Kidney epithelial cell (primary cell): ENCODE measurements at regions not wholly inside any gene's neighbourhood (a gene's known extent, or its start where the extent isn't known, plus 50 kb on each side); places are given as distances from the start of the nearest gene placed in this dataset.

Experiments used
- DNase-seq: peaks from one replicate; pipeline ENCODE4 v3.0.0-alpha.2; 2010; ENCODE audit warnings: low read depth
- H3K27me3 ChIP-seq: 2 replicates; pipeline ENCODE4 v1.6.0; 2011; ENCODE audit warnings: low read length; ENCODE audit not compliant: control insufficient read depth, insufficient read depth
- H3K36me3 ChIP-seq: 2 replicates; pipeline ENCODE4 v1.5.1; 2011; ENCODE audit warnings: low read length; ENCODE audit not compliant: control insufficient read depth, insufficient read depth
- H3K4me3 ChIP-seq: 2 replicates; pipeline ENCODE4 v1.5.1; 2011; ENCODE audit warnings: low read depth, mild to moderate bottlenecking, control low read depth, low read length
- CTCF ChIP-seq: IDR thresholded peaks from 2 replicates; pipeline ENCODE4 v1.5.1; 2011; ENCODE audit warnings: mild to moderate bottlenecking, moderate library complexity, low read length, control low read depth, inconsistent platforms; ENCODE audit not compliant: insufficient read depth, poor library complexity, severe bottlenecking

- Histone ChIP-seq H3K36me3 (no peaks in the 10 kb centered on the region), H3K4me3 (no peak overlapping the region), H3K27me3 (peaks cover 10% of the 10 kb centered on the region)
- no peak for DNase-seq
- no peak for TF ChIP-seq CTCF
These were observed 250.7 kb downstream of the RBFOX3 start for GRCh38 chr17:79360196-79360595.

GRCh38 chr17:79356839-79357447 is 253.9 kb downstream of the RBFOX3 start:
- TF ChIP-seq CTCF, result no peak
- DNase-seq, result no peak
- Histone ChIP-seq H3K27me3 (peaks cover 14% of the 10 kb centered on the region), H3K4me3 (no peak overlapping the region), H3K36me3 (no peaks in the 10 kb centered on the region)

GRCh38 chr17:79355165-79355564 is 255.7 kb downstream of the RBFOX3 start:
- Histone ChIP-seq H3K4me3 (no peak overlapping the region), H3K27me3 (peaks cover 11% of the 10 kb centered on the region), H3K36me3 (no peaks in the 10 kb centered on the region)
- DNase-seq, result no peak
- TF ChIP-seq CTCF, result no peak

- Histone ChIP-seq H3K36me3 (no peaks in the 10 kb centered on the region), H3K27me3 (peaks cover 9% of the 10 kb centered on the region), H3K4me3 (no peak overlapping the region)
- TF ChIP-seq CTCF, result no peak
- DNase-seq, result no peak
These were observed 256.6 kb downstream of the RBFOX3 start for GRCh38 chr17:79354173-79354820.

- Histone ChIP-seq H3K4me3 (no peak overlapping the region), H3K27me3 (peaks cover 9% of the 10 kb centered on the region), H3K36me3 (no peaks in the 10 kb centered on the region)
- TF ChIP-seq CTCF, result no peak
- no peak for DNase-seq
These were observed 257.3 kb downstream of the RBFOX3 start for GRCh38 chr17:79353548-79353947.

- H3K36me3 ChIP-seq, result no peaks in the 10 kb centered on the region
- DNase-seq, result no peak
- TF ChIP-seq CTCF, result no peak
- peaks cover 9% of the 10 kb centered on the region for H3K27me3 ChIP-seq
- no peak overlapping the region for H3K4me3 ChIP-seq
These were observed 257.8 kb downstream of the RBFOX3 start for GRCh38 chr17:79353016-79353415.
